ENCODE measurements at regions not wholly inside any gene's neighbourhood (a gene's known extent, or its start where the extent isn't known, plus 50 kb on each side); places are given as distances from the start of the nearest gene placed in this dataset.

- TF ChIP-seq CTCF (IDR thresholded peaks at IDR 0.05; ENCODE audit: low read length) (no peak), EZH2 (IDR thresholded peaks at IDR 0.05; ENCODE audit: borderline replicate concordance, low read length) (no peak)
Measured at GRCh38 chr2:226158940-226159339, 640.7 kb downstream of the IRS1 start.

Measured in OCI-LY1 (cell line).